Activated gamma-delta T cell (primary cell): ENCODE measurements at regions not wholly inside any gene's neighbourhood (a gene's known extent, or its start where the extent isn't known, plus 50 kb on each side); places are given as distances from the start of the nearest gene placed in this dataset.
"Not testable (repeated sequence)": the region's sequence is repeated elsewhere in the genome, so short reads cannot be mapped to it uniquely, and the experiment has no call there.

ENCODE experiments used
- DNase-seq: peaks from one replicate; lab custom pipeline; 2025; lab: John Stamatoyannopoulos, UW

- no peak for DNase-seq
Measured at GRCh38 chr16:79864032-79864780, 263.7 kb upstream of the MAF start.

GRCh38 chr16:79863128-79864031, 262.8 kb upstream of the MAF start:
- no peak for DNase-seq

- DNase-seq, result no peak
Measured at GRCh38 chr16:79862601-79863000, 262.1 kb upstream of the MAF start.

- no peak for DNase-seq
Measured at GRCh38 chr16:79856581-79856980, 256.0 kb upstream of the MAF start.

- no peak for DNase-seq
Measured at GRCh38 chr16:79850348-79850747, 249.8 kb upstream of the MAF start.

- no peak for DNase-seq
Measured at GRCh38 chr16:79849119-79849518, 248.6 kb upstream of the MAF start.

GRCh38 chr16:79848719-79849118, 248.2 kb upstream of the MAF start:
- DNase-seq, result no peak

GRCh38 chr16:79847569-79847968, 247.0 kb upstream of the MAF start:
- DNase-seq, result no peak

GRCh38 chr16:79847101-79847500, 246.6 kb upstream of the MAF start:
- no peak for DNase-seq

- no peak for DNase-seq
Measured at GRCh38 chr16:79845734-79846135, 245.2 kb upstream of the MAF start.

- no peak for DNase-seq
Measured at GRCh38 chr16:79845033-79845733, 244.6 kb upstream of the MAF start.

GRCh38 chr16:79844603-79845002, 244.1 kb upstream of the MAF start:
- no peak for DNase-seq

- DNase-seq, result no peak
Measured at GRCh38 chr16:79843631-79844043, 243.1 kb upstream of the MAF start.

- DNase-seq, result no peak
Measured at GRCh38 chr16:79843145-79843544, 242.6 kb upstream of the MAF start.

- no peak for DNase-seq
Measured at GRCh38 chr16:79842197-79842596, 241.7 kb upstream of the MAF start.

- DNase-seq, result no peak
Measured at GRCh38 chr16:79839466-79840341, 239.2 kb upstream of the MAF start.

- no peak for DNase-seq
Measured at GRCh38 chr16:79838496-79839259, 238.1 kb upstream of the MAF start.

GRCh38 chr16:79836144-79836543, 235.6 kb upstream of the MAF start:
- no peak for DNase-seq

GRCh38 chr16:79835194-79835593, 234.7 kb upstream of the MAF start:
- no peak for DNase-seq

- DNase-seq, result no peak
Measured at GRCh38 chr16:79834720-79835119, 234.2 kb upstream of the MAF start.

- not testable (repeated sequence) for DNase-seq
Measured at GRCh38 chr16:79834003-79834402, 233.5 kb upstream of the MAF start.
